ENCODE measurements at regions not wholly inside any gene's neighbourhood (a gene's known extent, or its start where the extent isn't known, plus 50 kb on each side); places are given as distances from the start of the nearest gene placed in this dataset.

GRCh38 chr13:105273665-105274222 lies 1261.7 kb downstream of the EFNB2 start:
- ChIA-PET CTCF (ENCODE audit: partially characterized antibody) (interaction anchor here (1.3 kb wide), 2 partner anchors 19 to 137 kb away, joined by 3 to 5 read pairs; no protein-coding TSS in a partner anchor), POLR2A (ENCODE audit: partially characterized antibody) (interaction anchor here (1.2 kb wide), 1 partner anchor 12 kb away, joined by 4 read pairs; no protein-coding TSS in a partner anchor)
- Histone ChIP-seq H2BK15ac (ENCODE audit: low read length) (no peak overlapping the region), H4K20me1 (replicated peaks in 1 of 2; ENCODE audit: control insufficient read depth in 1 of 2, insufficient read depth in 2 of 2, low read length in 2 of 2) (no peaks in the 10 kb centered on the region), H2BK12ac (ENCODE audit: low read depth, low read length) (no peak overlapping the region), H3K4me3 (ENCODE audit: extremely low read depth in 1 of 4, insufficient read depth in 2 of 4, low read depth in 3 of 4, low read length in 4 of 4) (no peak overlapping the region), H2BK20ac (ENCODE audit: low read length) (no peak overlapping the region), H2BK120ac (replicated peaks; ENCODE audit: low read depth, low read length) (no peak overlapping the region), H3K79me2 (ENCODE audit: control insufficient read depth in 1 of 2, insufficient read depth in 2 of 2, low read length in 2 of 2) (no peaks in the 10 kb centered on the region), H3K23ac (ENCODE audit: insufficient read length) (no peak overlapping the region), H3K4me2 (ENCODE audit: insufficient read depth in 1 of 2, low read depth in 2 of 2, low read length in 2 of 2) (no peak overlapping the region), H4K8ac (ENCODE audit: extremely low read depth, insufficient read depth, low read length) (no peak overlapping the region), H3K27ac (ENCODE audit: low read depth, low read length) (no peak overlapping the region), H3K27me3 (replicated peaks in 1 of 4; ENCODE audit: control insufficient read depth in 3 of 4, extremely low read depth in 1 of 4, insufficient read depth in 3 of 4, low read length in 3 of 4) (no peaks in the 10 kb centered on the region), H3K9me3 (ENCODE audit: insufficient read depth in 2 of 2, low read depth in 1 of 2, low read length in 1 of 2) (no peaks in the 10 kb centered on the region), H2AK5ac (ENCODE audit: low read depth, low read length) (no peak overlapping the region), H3K14ac (ENCODE audit: insufficient read length) (no peak overlapping the region), H3K4me1 (replicated peaks in 1 of 4; ENCODE audit: control insufficient read depth in 3 of 4, insufficient read depth in 4 of 4, low read length in 3 of 4) (peaks cover 1 to 2% (median 2%) of the 10 kb centered on the region in 4 experiments; a peak in 4 of 7 replicates), H3K56ac (replicated peaks; ENCODE audit: insufficient read length, low read depth, low read length) (no peak overlapping the region), H3K4ac (replicated peaks; ENCODE audit: insufficient read length, low read depth, low read length) (no peak overlapping the region), H2AFZ (ENCODE audit: low read length) (no peak overlapping the region), H4K5ac (ENCODE audit: insufficient read length, low read depth, low read length) (no peak overlapping the region), H3K18ac (ENCODE audit: extremely low read depth, low read length) (no peak overlapping the region), H2BK5ac (ENCODE audit: low read depth, low read length) (no peak overlapping the region), H4K91ac (replicated peaks; ENCODE audit: insufficient read length, low read length) (no peak overlapping the region), H3K36me3 (ENCODE audit: control insufficient read depth in 2 of 4, insufficient read depth in 4 of 4, low read length in 3 of 4) (no peaks in the 10 kb centered on the region), H3K79me1 (ENCODE audit: low read depth, low read length) (no peaks in the 10 kb centered on the region), H3K9ac (replicated peaks in 1 of 4; ENCODE audit: extremely low read depth in 1 of 4, low read depth in 3 of 4, low read length in 3 of 4) (no peak overlapping the region), H3K23me2 (ENCODE audit: low read depth, low read length) (no peaks in the 10 kb centered on the region)
- no peak for FAIRE-seq
- WGBS, 2 experiments (ENCODE audit: extremely low coverage in 1 of 2, insufficient coverage in 1 of 2, insufficient read length in 1 of 2, insufficient replicate concordance in 2 of 2, low coverage in 1 of 2, low lambda C conversion rate in 2 of 2, missing lambda C conversion rate in 1 of 2) = 96% methylated on average over 6 of the region's 6 CpGs; no CpG with 5 or more reads in 1 of the 2 experiments
- DNase-seq (ENCODE audit: low read depth in 1 of 2, low spot score in 2 of 2) = no peak
- no peak for TF ChIP-seq CREB1 (IDR thresholded peaks at IDR 0.05)
- TF ChIP-seq SP1 (IDR thresholded peaks at IDR 0.05; ENCODE audit: low read depth, low read length) = no peak
- no peak for TF ChIP-seq SIRT6 (IDR thresholded peaks at IDR 0.05; ENCODE audit: low read length)
- TF ChIP-seq SP2 (IDR thresholded peaks at IDR 0.05; ENCODE audit: low read length) = no peak
- TF ChIP-seq RFX5 (IDR thresholded peaks at IDR 0.05; ENCODE audit: borderline replicate concordance, low read depth, low read length) = no peak
- no peak for TF ChIP-seq MAFK (IDR thresholded peaks at IDR 0.05; ENCODE audit: low read depth, low read length)
- no peak for TF ChIP-seq SAP30 (IDR thresholded peaks at IDR 0.05; ENCODE audit: insufficient read depth, insufficient replicate concordance, low read length)
- TF ChIP-seq SP4 (IDR thresholded peaks at IDR 0.05; ENCODE audit: low read length) = no peak
- no peak for TF ChIP-seq SRF (IDR thresholded peaks at IDR 0.05; ENCODE audit: low read depth, low read length)
- no peak for TF ChIP-seq FOSL1 (IDR thresholded peaks at IDR 0.05; ENCODE audit: insufficient read depth, low read depth, low read length)
- TF ChIP-seq TAF1 (IDR thresholded peaks at IDR 0.05; ENCODE audit: low read depth, low read length) = no peak
